Large intestine (tissue), 3 donors: ENCODE measurements at regions not wholly inside any gene's neighbourhood (a gene's known extent, or its start where the extent isn't known, plus 50 kb on each side); places are given as distances from the start of the nearest gene placed in this dataset.

Experiments used
- DNase-seq, 2 donors: peaks; one replicate each; pipeline versions ENCODE4 v3.0.0 to v3.0.0-alpha.2; 2013
- H3K27ac ChIP-seq: one replicate; pipeline ENCODE4 v1.5.1; 2013; ENCODE audit warnings: low read length
- H3K27me3 ChIP-seq: 2 replicates; pipeline ENCODE4 v1.6.1; 2013; ENCODE audit warnings: low read length; ENCODE audit not compliant: control insufficient read depth, insufficient read depth
- H3K36me3 ChIP-seq: 2 replicates; pipeline ENCODE4 v1.6.1; 2013; ENCODE audit warnings: low read length; ENCODE audit not compliant: control insufficient read depth, insufficient read depth
- H3K4me1 ChIP-seq: one replicate; pipeline ENCODE4 v1.6.1; 2013; ENCODE audit warnings: low read length; ENCODE audit not compliant: control insufficient read depth, insufficient read depth
- H3K4me3 ChIP-seq: one replicate; pipeline ENCODE4 v1.5.1; 2013; ENCODE audit warnings: low read length
- H3K9me3 ChIP-seq: one replicate; pipeline ENCODE4 v1.6.1; 2013; ENCODE audit warnings: mild to moderate bottlenecking, low read depth, low read length, moderate library complexity; ENCODE audit not compliant: control insufficient read depth
- WGBS: methylation state at CpG from one replicate; pipeline ENCODE4 v1.1.5; 2013; ENCODE audit warnings: low lambda C conversion rate; ENCODE audit not compliant: insufficient coverage; 5-methylcytosine and 5-hydroxymethylcytosine counted together

DNA sequence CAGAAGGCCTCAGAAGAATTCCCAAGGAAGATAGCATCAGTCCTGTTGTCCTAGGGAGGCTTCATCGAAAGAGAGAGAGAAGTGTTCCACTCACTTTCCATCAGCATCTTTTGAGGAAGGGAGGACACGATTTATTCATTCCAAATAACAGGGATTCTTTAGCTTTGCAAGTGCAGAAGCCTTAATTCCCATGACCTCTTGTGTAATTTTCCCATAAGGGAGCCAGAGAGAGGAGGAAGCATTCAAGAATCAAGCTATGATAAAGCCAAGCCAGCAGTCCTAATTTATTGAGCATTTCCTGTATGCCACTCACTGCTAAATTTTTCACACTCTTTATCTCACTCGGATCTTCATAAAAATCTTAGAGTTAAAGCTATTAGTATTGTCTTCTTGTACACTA is 169.7 kb upstream of the MITF start:
- Histone ChIP-seq H3K36me3 (no peaks in the 10 kb centered on the region), H3K9me3 (no peaks in the 10 kb centered on the region), H3K27me3 (no peaks in the 10 kb centered on the region), H3K4me1 (no peaks in the 10 kb centered on the region), H3K27ac (no peak overlapping the region), H3K4me3 (no peak overlapping the region)
- WGBS = 100% methylated on average over 1 of the region's 3 CpGs
- DNase-seq = no peak

DNA sequence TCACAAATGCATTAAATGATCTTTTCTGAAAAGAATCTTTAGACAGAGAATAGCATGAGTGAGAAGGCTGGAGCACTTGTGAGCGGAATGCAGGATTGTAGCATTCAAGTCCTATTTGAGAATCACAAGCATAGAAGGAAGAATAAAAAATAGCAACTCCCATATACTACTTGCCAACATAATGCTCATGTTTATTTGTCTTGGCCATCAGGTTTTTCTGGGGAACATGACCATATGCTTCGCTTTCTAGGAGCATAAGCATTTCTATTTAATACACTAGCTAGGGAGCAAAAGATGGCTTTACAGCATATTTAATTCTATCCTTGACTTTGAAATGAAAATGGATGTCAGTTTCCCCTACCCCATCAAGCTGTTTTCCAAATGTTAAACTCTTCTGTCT is 170.3 kb upstream of the MITF start:
- Histone ChIP-seq H3K9me3 (no peaks in the 10 kb centered on the region), H3K4me3 (no peak overlapping the region), H3K36me3 (no peaks in the 10 kb centered on the region), H3K27me3 (no peaks in the 10 kb centered on the region), H3K27ac (no peak overlapping the region), H3K4me1 (no peaks in the 10 kb centered on the region)
- WGBS = 100% methylated on average over 1 of the region's 2 CpGs
- no peak for DNase-seq

DNA sequence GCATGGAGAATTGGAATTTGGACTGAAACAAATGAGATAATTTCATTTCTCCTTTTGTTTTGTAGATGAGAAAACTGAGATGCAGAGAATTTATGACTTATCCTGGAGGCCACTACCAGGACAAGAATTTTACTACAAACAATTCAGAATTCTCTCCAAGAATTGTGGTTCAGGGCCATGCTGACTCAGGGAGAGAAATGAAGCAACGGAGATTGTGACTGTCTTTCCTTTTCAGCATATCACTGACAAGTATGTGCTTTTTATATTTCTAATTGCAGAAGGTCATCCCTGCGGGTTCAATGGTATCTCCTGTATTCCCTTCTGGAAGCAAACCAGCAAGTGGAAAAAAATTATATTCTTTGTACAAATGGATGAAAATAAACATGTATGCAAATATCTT is 170.8 kb upstream of the MITF start:
- H3K4me3 ChIP-seq = no peak overlapping the region
- no peaks in the 10 kb centered on the region for H3K27me3 ChIP-seq
- DNase-seq = no peak
- H3K36me3 ChIP-seq = no peaks in the 10 kb centered on the region
- H3K4me1 ChIP-seq = no peaks in the 10 kb centered on the region
- H3K27ac ChIP-seq = no peak overlapping the region
- 100% methylated on average over 1 of the region's 2 CpGs for WGBS
- no peaks in the 10 kb centered on the region for H3K9me3 ChIP-seq

DNA sequence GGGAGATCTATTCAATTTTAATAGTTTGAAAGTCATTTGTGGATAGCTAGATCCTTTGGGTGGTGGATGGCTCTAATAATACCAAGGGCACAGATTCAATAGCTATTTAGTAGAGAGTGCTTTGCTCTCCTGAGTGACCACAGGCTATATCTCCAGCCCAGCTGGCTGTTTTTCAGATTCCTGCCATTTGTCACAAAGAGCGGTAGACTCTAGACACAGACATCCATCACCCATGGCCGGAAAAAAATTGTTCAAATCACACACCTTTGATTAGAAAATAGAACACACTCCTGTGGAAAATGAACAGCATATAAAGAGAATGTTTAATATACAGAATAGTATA is 171.6 kb upstream of the MITF start:
- Histone ChIP-seq H3K27ac (no peak overlapping the region), H3K9me3 (no peaks in the 10 kb centered on the region), H3K36me3 (no peaks in the 10 kb centered on the region), H3K4me1 (no peaks in the 10 kb centered on the region), H3K27me3 (no peaks in the 10 kb centered on the region), H3K4me3 (no peak overlapping the region)
- no peak for DNase-seq
- no CpG with 5 or more reads among the region's 2 CpGs for WGBS

DNA sequence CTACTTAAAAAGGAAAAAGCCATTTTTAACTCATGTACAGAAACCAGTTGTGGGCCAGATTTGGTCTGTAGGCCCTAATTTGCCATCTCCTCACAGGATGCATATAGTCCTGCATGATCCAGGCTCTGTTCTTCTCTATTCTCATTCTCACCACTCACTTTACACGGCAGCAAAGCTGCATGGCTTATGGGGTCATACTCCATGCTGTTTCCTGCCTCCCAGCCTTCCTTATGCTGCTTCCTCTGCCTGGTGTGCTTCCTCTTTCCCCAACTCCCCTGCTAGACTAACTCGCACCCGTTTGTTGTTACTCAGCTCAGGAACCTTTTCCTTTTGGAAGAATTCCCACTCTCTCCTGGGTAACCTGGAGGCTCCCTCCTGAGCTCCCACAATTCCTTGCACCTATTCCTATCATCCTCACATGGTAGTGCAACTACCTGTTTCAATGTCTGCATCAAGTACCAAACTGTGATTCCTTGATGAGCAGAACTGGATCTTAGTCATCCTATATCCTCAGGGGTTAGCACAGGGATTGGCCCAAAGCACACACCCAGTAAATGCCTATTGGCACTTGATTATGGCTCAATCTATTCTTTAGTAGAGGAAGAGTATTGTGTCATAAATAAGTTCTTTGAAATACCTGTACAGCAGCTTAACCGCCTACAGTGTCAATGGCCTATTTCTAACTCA is 172.1 kb upstream of the MITF start:
- 100% methylated on average over 1 of the region's 4 CpGs for WGBS
- no peak overlapping the region for H3K27ac ChIP-seq
- H3K4me1 ChIP-seq = no peaks in the 10 kb centered on the region
- DNase-seq = no peak
- no peaks in the 10 kb centered on the region for H3K36me3 ChIP-seq
- H3K4me3 ChIP-seq = no peak overlapping the region
- no peaks in the 10 kb centered on the region for H3K9me3 ChIP-seq
- H3K27me3 ChIP-seq = no peaks in the 10 kb centered on the region

DNA sequence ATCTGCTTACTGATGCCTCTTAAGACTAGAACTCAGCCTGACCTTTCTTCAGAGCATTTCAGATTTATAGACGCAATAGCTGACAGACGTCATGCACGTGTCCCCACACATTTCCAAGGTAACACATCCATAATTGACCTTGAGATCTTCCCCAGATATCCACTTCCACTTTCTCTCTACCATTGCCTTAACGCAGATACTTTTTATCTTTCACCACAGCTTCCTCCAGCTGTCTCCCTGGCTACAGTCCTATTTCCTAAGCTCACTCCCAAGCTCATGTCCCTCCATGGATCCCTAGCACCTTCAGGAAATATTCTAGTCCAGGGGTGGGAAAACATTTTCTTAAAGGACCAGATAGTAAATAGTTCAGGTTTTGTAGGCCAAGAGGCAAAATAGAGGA is 173.0 kb upstream of the MITF start:
- Histone ChIP-seq H3K27me3 (no peaks in the 10 kb centered on the region), H3K27ac (no peak overlapping the region), H3K36me3 (no peaks in the 10 kb centered on the region), H3K4me3 (no peak overlapping the region), H3K9me3 (no peaks in the 10 kb centered on the region), H3K4me1 (no peaks in the 10 kb centered on the region)
- no peak for DNase-seq
- WGBS = 50% methylated on average over 1 of the region's 4 CpGs

DNA sequence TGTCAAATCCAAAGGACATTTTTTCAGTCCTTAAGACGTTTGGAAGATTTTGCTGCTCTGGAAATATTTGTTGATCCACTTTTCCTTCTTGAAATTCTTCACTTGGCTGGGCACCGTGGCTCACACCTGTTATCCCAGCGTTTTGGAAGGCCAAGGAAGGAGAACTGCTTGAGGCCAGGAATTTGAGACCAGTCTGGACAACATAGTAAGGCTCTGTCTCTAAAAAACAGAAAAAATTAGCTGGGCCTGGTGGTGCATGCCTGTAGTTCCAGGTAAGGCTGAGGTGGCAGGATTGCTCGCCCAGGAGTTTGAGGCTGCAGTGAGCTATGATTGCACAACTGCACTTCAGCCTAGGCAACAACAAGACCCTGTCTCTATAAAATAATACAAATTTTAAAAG is 173.9 kb upstream of the MITF start:
- Histone ChIP-seq H3K27me3 (no peaks in the 10 kb centered on the region), H3K4me1 (no peaks in the 10 kb centered on the region), H3K9me3 (no peaks in the 10 kb centered on the region), H3K27ac (no peak overlapping the region), H3K36me3 (no peaks in the 10 kb centered on the region), H3K4me3 (no peak overlapping the region)
- DNase-seq = no peak
- WGBS = no CpG with 5 or more reads among the region's 4 CpGs

DNA sequence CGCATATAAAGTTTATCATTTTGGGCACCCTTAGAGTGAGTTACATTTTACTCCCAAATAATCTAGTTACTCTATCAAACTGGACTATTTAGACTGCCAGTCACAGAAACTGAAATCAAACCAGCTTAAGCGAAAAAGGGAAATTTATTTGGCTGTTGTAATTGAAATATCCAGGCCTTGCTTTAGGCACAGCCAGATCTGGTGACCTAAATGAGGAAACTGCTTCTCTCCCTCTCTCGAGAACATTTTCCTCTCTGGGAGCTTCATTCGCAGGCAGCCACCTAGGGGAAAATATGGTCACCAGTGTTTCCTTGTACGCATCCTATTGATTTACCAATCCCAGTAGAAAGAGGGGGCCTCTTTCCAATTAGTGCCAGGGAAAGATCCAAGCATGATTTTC is 175.3 kb upstream of the MITF start:
- Histone ChIP-seq H3K36me3 (no peaks in the 10 kb centered on the region), H3K27me3 (no peaks in the 10 kb centered on the region), H3K4me3 (no peak overlapping the region), H3K9me3 (no peaks in the 10 kb centered on the region), H3K4me1 (no peaks in the 10 kb centered on the region), H3K27ac (no peak overlapping the region)
- WGBS = no CpG with 5 or more reads among the region's 5 CpGs
- DNase-seq = no peak

DNA sequence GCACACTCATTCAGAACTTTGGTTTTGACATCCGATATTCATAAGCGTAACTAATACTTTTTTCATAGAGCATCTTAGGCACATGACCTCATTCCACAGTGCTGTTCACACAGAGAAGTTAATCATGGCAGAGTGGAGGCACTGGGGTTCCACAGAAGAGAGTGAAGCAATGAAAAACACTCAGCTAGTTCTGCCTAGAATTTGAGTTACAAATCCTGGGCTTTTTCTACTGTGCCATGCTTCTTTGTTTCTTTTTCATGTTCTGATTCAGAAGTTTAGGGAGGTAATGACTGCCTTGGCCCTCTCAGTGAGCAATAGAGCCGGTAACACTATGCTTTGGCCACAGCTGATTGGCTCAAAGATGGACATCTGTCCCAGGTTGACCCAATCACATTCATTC is 176.1 kb upstream of the MITF start:
- Histone ChIP-seq H3K27ac (no peak overlapping the region), H3K36me3 (no peaks in the 10 kb centered on the region), H3K4me1 (no peaks in the 10 kb centered on the region), H3K4me3 (no peak overlapping the region), H3K27me3 (no peaks in the 10 kb centered on the region), H3K9me3 (no peaks in the 10 kb centered on the region)
- no CpG with 5 or more reads among the region's 3 CpGs for WGBS
- DNase-seq = no peak

DNA sequence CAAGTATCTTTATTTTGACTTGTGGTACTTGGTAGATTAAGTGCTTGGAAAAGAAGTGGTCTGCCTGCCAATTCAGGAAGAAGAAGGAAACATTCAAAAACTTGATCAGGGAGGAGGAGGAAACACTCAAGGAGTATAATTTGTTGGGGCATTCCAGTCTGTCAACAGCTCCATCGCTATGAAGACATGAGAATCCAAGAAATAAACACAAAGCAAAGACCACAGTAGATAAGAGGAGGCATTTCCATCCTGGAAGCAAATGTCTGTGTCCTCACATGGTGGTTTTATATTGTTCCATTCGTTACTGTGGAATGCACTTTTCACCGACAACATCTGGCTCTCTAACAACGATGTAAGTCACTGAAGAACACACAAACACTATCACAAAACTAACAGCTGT is 176.1 kb upstream of the FRMD4B start:
- H3K36me3 ChIP-seq = no peaks in the 10 kb centered on the region
- 37% methylated on average over 3 of the region's 4 CpGs for WGBS
- no peak overlapping the region for H3K4me3 ChIP-seq
- no peak overlapping the region for H3K27ac ChIP-seq
- no peak for DNase-seq
- no peaks in the 10 kb centered on the region for H3K9me3 ChIP-seq
- H3K4me1 ChIP-seq = no peaks in the 10 kb centered on the region
- no peaks in the 10 kb centered on the region for H3K27me3 ChIP-seq

DNA sequence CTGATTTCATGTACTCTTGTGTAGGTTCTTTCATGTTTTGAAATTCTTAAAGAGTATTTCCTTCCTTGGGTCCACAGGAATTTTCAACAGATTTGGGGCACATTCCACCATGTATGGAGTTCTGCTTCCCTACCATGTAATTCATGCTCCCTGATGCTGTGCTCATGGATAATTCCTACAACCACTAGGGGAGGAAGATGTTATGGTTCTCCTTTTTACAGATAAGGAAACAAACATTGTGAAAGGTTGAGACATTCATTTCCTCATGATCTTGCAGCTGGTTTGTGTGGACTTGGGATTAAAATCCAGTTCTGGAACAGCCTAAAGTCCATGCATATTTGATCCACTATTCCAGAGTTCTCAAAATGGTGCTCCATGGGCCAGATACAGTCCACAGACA is 174.9 kb upstream of the FRMD4B start:
- H3K27me3 ChIP-seq = no peaks in the 10 kb centered on the region
- no peak overlapping the region for H3K27ac ChIP-seq
- no peaks in the 10 kb centered on the region for H3K4me1 ChIP-seq
- no peaks in the 10 kb centered on the region for H3K36me3 ChIP-seq
- H3K9me3 ChIP-seq = no peaks in the 10 kb centered on the region
- DNase-seq = no peak
- no peak overlapping the region for H3K4me3 ChIP-seq
